ENCODE measurements at regions not wholly inside any gene's neighbourhood (a gene's known extent, or its start where the extent isn't known, plus 50 kb on each side); places are given as distances from the start of the nearest gene placed in this dataset.

- intact Hi-C loops (cut with micrococcal nuclease): no loop called here
- Histone ChIP-seq H3K9ac (ENCODE audit: low read length) (no peak overlapping the region), H4K20me1 (ENCODE audit: control insufficient read depth, insufficient read depth, low read length, poor library complexity, severe bottlenecking) (no peaks in the 10 kb centered on the region), H3K79me2 (ENCODE audit: control insufficient read depth, insufficient read depth, low read length) (no peaks in the 10 kb centered on the region), H3K9me3 (ENCODE audit: control extremely low read depth in 1 of 3, control insufficient read depth in 2 of 3, insufficient read depth in 1 of 3, low read length in 2 of 3) (no peaks in the 10 kb centered on the region), H3K4me3 (ENCODE audit: control extremely low read depth in 1 of 5, extremely low read depth in 1 of 5, insufficient read depth in 1 of 5, low read depth in 2 of 5, low read length in 4 of 5) (no peak overlapping the region), H3K27me3 (replicated peaks in 1 of 4; ENCODE audit: control extremely low read depth in 1 of 4, control insufficient read depth in 3 of 4, insufficient read depth in 4 of 4, low read length in 3 of 4) (no peaks in the 10 kb centered on the region), H3K27ac (ENCODE audit: low read length in 2 of 2) (no peak overlapping the region), H3K4me1 (ENCODE audit: control insufficient read depth in 2 of 2, insufficient read depth in 2 of 2, low read length in 2 of 2) (no peaks in the 10 kb centered on the region), H3K36me3 (replicated peaks in 1 of 2; ENCODE audit: control extremely low read depth in 1 of 2, control insufficient read depth in 1 of 2, extremely low read depth in 1 of 2, insufficient read depth in 2 of 2, low read length in 1 of 2) (no peaks in the 10 kb centered on the region), H2AFZ (ENCODE audit: insufficient read depth, low read depth, low read length, poor library complexity, severe bottlenecking) (no peak overlapping the region), H3K4me2 (replicated peaks; ENCODE audit: low read depth, low read length, poor library complexity, severe bottlenecking) (no peak overlapping the region)
- ChIA-PET POLR2A (no interaction called here), CTCF (no interaction called here)
- 95% methylated on average over 2 of the region's 2 CpGs for WGBS (ENCODE audit: insufficient coverage)
- no peak overlapping the region for H3K4me3 Mint-ChIP-seq
- H3K27ac Mint-ChIP-seq: no peak overlapping the region
- no peak for DNase-seq
- TF ChIP-seq CTCF (IDR thresholded peaks at IDR 0.05) (no peak), EZH2 (IDR thresholded peaks at IDR 0.05; ENCODE audit: borderline replicate concordance, insufficient read depth, low read depth, low read length, poor library complexity, severe bottlenecking) (no peak)
- H3K4me1 Mint-ChIP-seq: no peaks in the 10 kb centered on the region
- ATAC-seq (ENCODE audit: low read depth): no peak
- no peaks in the 10 kb centered on the region for H3K9me3 Mint-ChIP-seq (ENCODE audit: insufficient read depth)
- no peaks in the 10 kb centered on the region for H3K27me3 Mint-ChIP-seq
Measured at GRCh38 chr6:21958428-21958827, 338.4 kb downstream of the PRL start.

DNA sequence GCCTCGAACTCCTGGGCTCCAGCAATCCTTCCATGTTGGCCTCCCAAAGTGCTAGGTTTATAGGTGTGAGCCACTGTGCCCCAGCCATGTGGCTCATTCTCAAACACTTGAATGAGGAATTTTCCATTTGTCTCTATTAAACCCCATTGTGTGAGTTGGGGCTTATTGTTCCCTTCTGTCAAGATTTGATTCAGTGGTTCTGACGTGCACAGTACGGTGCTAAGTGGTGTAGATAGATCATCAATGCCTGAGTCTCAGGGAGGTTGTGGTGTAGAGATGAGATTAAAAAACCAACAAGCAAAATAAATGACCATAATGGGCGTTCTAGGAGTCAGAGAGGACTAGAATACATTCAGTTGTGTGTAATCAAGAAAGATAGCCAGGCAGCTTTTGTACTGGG lies 335.6 kb downstream of the PRL start:
- no peaks in the 10 kb centered on the region for H3K9me3 Mint-ChIP-seq (ENCODE audit: insufficient read depth)
- CTCF ChIA-PET: no interaction called here

More for the DNA sequence above, 335.6 kb downstream of the PRL start:
- no peak overlapping the region for H3K4me3 ChIP-seq (ENCODE audit: control extremely low read depth in 1 of 5, extremely low read depth in 1 of 5, insufficient read depth in 1 of 5, low read depth in 2 of 5, low read length in 4 of 5)
- TF ChIP-seq EZH2 (IDR thresholded peaks at IDR 0.05; ENCODE audit: borderline replicate concordance, insufficient read depth, low read depth, low read length, poor library complexity, severe bottlenecking) (no peak), CTCF (IDR thresholded peaks at IDR 0.05) (no peak)
- ATAC-seq (ENCODE audit: low read depth) (no peak), DNase-seq (no peak)
- H3K9ac ChIP-seq (ENCODE audit: low read length): no peak overlapping the region
- Mint-ChIP-seq H3K4me3 (no peak overlapping the region), H3K27me3 (peaks cover 3% of the 10 kb centered on the region), H3K4me1 (peaks cover 8% of the 10 kb centered on the region), H3K27ac (no peak overlapping the region)
- no peaks in the 10 kb centered on the region for H3K9me3 ChIP-seq (ENCODE audit: control extremely low read depth in 1 of 3, control insufficient read depth in 2 of 3, insufficient read depth in 1 of 3, low read length in 2 of 3)
- no peaks in the 10 kb centered on the region for H3K27me3 ChIP-seq (replicated peaks in 1 of 4; ENCODE audit: control extremely low read depth in 1 of 4, control insufficient read depth in 3 of 4, insufficient read depth in 4 of 4, low read length in 3 of 4)
- H3K27ac ChIP-seq (ENCODE audit: low read length in 2 of 2): no peak overlapping the region
- no peak overlapping the region for H2AFZ ChIP-seq (ENCODE audit: insufficient read depth, low read depth, low read length, poor library complexity, severe bottlenecking)
- H3K4me2 ChIP-seq (replicated peaks; ENCODE audit: low read depth, low read length, poor library complexity, severe bottlenecking): no peak overlapping the region
- POLR2A ChIA-PET: no interaction called here
- intact Hi-C loops (cut with micrococcal nuclease): no loop called here
- H3K4me1 ChIP-seq (ENCODE audit: control insufficient read depth in 2 of 2, insufficient read depth in 2 of 2, low read length in 2 of 2): peaks cover 7 to 9% of the 10 kb centered on the region in 2 donors
- no peaks in the 10 kb centered on the region for H4K20me1 ChIP-seq (ENCODE audit: control insufficient read depth, insufficient read depth, low read length, poor library complexity, severe bottlenecking)
- H3K36me3 ChIP-seq (replicated peaks in 1 of 2; ENCODE audit: control extremely low read depth in 1 of 2, control insufficient read depth in 1 of 2, extremely low read depth in 1 of 2, insufficient read depth in 2 of 2, low read length in 1 of 2): no peaks in the 10 kb centered on the region
- WGBS (ENCODE audit: insufficient coverage): 89% methylated on average over 1 of the region's 4 CpGs
- no peaks in the 10 kb centered on the region for H3K79me2 ChIP-seq (ENCODE audit: control insufficient read depth, insufficient read depth, low read length)

Measured in B cell (primary cell).